HepG2 (cell line): ENCODE measurements at regions not wholly inside any gene's neighbourhood (a gene's known extent, or its start where the extent isn't known, plus 50 kb on each side); places are given as distances from the start of the nearest gene placed in this dataset.

Experiments
- ATAC-seq: fragments of 200-7000 bp; cut with Tn5 transposase; 3 replicates; pipeline ENCODE4 v1.9.1; 2020; ENCODE audit warnings: mild to moderate bottlenecking, moderate library complexity
- BruUV-seq: library from RNA; stranded (reverse); fragments of 400-500 nt; replicated peaks from 2 replicates; lab custom pipeline; 2021; lab: Mats Ljungman, UMichigan
- CTCF ChIA-PET: fragments of 300-600 bp; formaldehyde crosslinking; extraction: SDS; loops from one replicate; lab custom pipeline; 2021; ENCODE audit warnings: low total read pairs, inconsistent platforms, low intra/inter-chr PET ratio; lab: Yijun Ruan, JAX
- POLR2A ChIA-PET: fragments of 350-600 bp; sonication (Branson Sonifier 250); formaldehyde crosslinking; loops from one replicate; lab custom pipeline; 2020; ENCODE audit warnings: antibody characterized with exemption, inconsistent platforms; lab: Yijun Ruan, JAX
- DNase-seq: peaks from one replicate; pipeline ENCODE4 v3.0.0-alpha.2; 2015; ENCODE audit warnings: low spot score
- FAIRE-seq: peaks from 3 replicates; lab custom pipeline; 2011; peaks lifted over from hg19 to GRCh38; lab: Jason Lieb, UNC
- H2AFZ ChIP-seq: one replicate; pipeline ENCODE4 v1.6.1; 2011; ENCODE audit warnings: low read length, inconsistent platforms
- H3K27ac ChIP-seq: fragments of 300-600 bp; 3 replicates; pipeline ENCODE4 v1.8.0; 2011; ENCODE audit warnings: mixed run types, mild to moderate bottlenecking, mixed read lengths, low read length, inconsistent platforms; ENCODE audit not compliant: insufficient read depth; ENCODE audit errors: extremely low read length
- H3K27me3 ChIP-seq, 2 experiments: fragments of 200-600 bp in 1 of 2; 2 replicates in 1 of 2; 3 replicates in 1 of 2; pipeline versions ENCODE4 v1.6.0 to v1.8.0; 2011; ENCODE audit warnings: low read length in 2 of 2, mild to moderate bottlenecking in 2 of 2, moderate library complexity in 2 of 2, inconsistent platforms in 1 of 2; ENCODE audit not compliant: insufficient read depth in 2 of 2, control insufficient read depth in 1 of 2
- H3K36me3 ChIP-seq, 2 experiments: fragments of 200-600 bp in 1 of 2; replicated peaks in 1 of 2; 2 replicates in 1 of 2; 3 replicates in 1 of 2; pipeline versions ENCODE4 v1.5.1 to v1.8.0; 2011; ENCODE audit warnings: low read length in 2 of 2, inconsistent platforms in 1 of 2; ENCODE audit not compliant: insufficient read depth in 2 of 2, control insufficient read depth in 1 of 2
- H3K4me1 ChIP-seq: 2 replicates; pipeline ENCODE4 v1.5.1; 2012; ENCODE audit warnings: low read length, inconsistent platforms; ENCODE audit not compliant: insufficient read depth
- H3K4me2 ChIP-seq: 2 replicates; pipeline ENCODE4 v1.6.0; 2011; ENCODE audit warnings: low read depth, low read length, inconsistent platforms
- H3K4me3 ChIP-seq, 3 experiments: fragments of 200-600 bp in 1 of 3; sonication (generic), shearing (Covaris generic) in 1 of 3; replicated peaks in 1 of 3; 2 replicates each; pipeline ENCODE4 v1.5.1; 2011 to 2016; ENCODE audit warnings: low read length in 3 of 3, inconsistent platforms in 2 of 3, low read depth in 2 of 3, mild to moderate bottlenecking in 2 of 3, control low read depth in 1 of 3, mixed read lengths in 1 of 3; ENCODE audit not compliant: insufficient read depth in 1 of 3
- H3K79me2 ChIP-seq: one replicate; pipeline ENCODE4 v1.6.1; 2011; ENCODE audit warnings: low read length, inconsistent platforms; ENCODE audit not compliant: insufficient read depth
- H3K9ac ChIP-seq: 2 replicates; pipeline ENCODE4 v1.6.0; 2011; ENCODE audit warnings: mild to moderate bottlenecking, low read depth, low read length, inconsistent platforms; ENCODE audit not compliant: insufficient read depth
- H3K9me3 ChIP-seq: 2 replicates; pipeline ENCODE4 v1.5.1; 2012; ENCODE audit warnings: mild to moderate bottlenecking, low read length
- H4K20me1 ChIP-seq: 2 replicates; pipeline ENCODE4 v1.6.0; 2011; ENCODE audit warnings: inconsistent platforms, mild to moderate bottlenecking, low read length, moderate library complexity; ENCODE audit not compliant: insufficient read depth
- FOSL2 ChIP-seq: sonication (generic); formaldehyde crosslinking; IDR thresholded peaks from 2 replicates; pipeline ENCODE4 v1.4.0; 2020; ENCODE audit warnings: missing genetic modification reagents
- ISL2 ChIP-seq: sonication (generic); formaldehyde crosslinking; IDR thresholded peaks from 2 replicates; pipeline ENCODE4 v1.5.0; 2020; ENCODE audit warnings: missing genetic modification reagents
- POLR2G ChIP-seq: fragments of 200-400 bp; formaldehyde crosslinking; IDR thresholded peaks from 2 replicates; pipeline ENCODE4 v1.6.1; 2018; ENCODE audit warnings: mild to moderate bottlenecking, low read depth, low read length, moderate library complexity
- SIN3A ChIP-seq: IDR thresholded peaks from 2 replicates; pipeline ENCODE4 v1.6.1; 2011; ENCODE audit warnings: low read depth, mild to moderate bottlenecking, control low read depth, low read length, borderline replicate concordance
- ZNF160 ChIP-seq: sonication (generic); formaldehyde crosslinking; IDR thresholded peaks from 2 replicates; pipeline ENCODE4 v1.8.0; 2022; ENCODE audit warnings: mild to moderate bottlenecking, inconsistent platforms, missing genetic modification reagents
- ZNF496 ChIP-seq: sonication (generic); formaldehyde crosslinking; IDR thresholded peaks from 2 replicates; pipeline ENCODE4 v1.8.1; 2023; ENCODE audit warnings: mild to moderate bottlenecking, moderate library complexity, missing genetic modification reagents; ENCODE audit not compliant: insufficient replicate concordance
- ZNF747 ChIP-seq: sonication (generic); formaldehyde crosslinking; IDR thresholded peaks from 2 replicates; pipeline ENCODE4 v1.8.1; 2023; ENCODE audit warnings: missing genetic modification reagents, mild to moderate bottlenecking, borderline replicate concordance
- WGBS: methylation state at CpG from one replicate; pipeline ENCODE4 v1.1.6; 2017; ENCODE audit warnings: low lambda C conversion rate; 5-methylcytosine and 5-hydroxymethylcytosine counted together
- in situ Hi-C: cut with HindIII; loops from 2 replicates; pipeline ENCODE4 v1.10.0; 2017; ENCODE audit warnings: low pct_unique_long_range_greater_than_20kb; ENCODE audit not compliant: extremely low pct_ligation_motif_present
- intact Hi-C: fragments of 100-400 bp; cut with micrococcal nuclease; formaldehyde crosslinking; loops from one replicate; pipeline ENCODE4 v1.10.0; 2022; ENCODE audit not compliant: unreplicated experiment
- TF ChIP-seq, protein P1 (sequence below): sonication (generic); formaldehyde crosslinking; IDR thresholded peaks from 2 replicates; pipeline ENCODE4 v1.4.0; 2020; ENCODE audit warnings: missing genetic modification reagents
- TF ChIP-seq, protein P2 (sequence below): sonication (generic); formaldehyde crosslinking; IDR thresholded peaks from 2 replicates; pipeline ENCODE4 v1.5.0; 2020; ENCODE audit warnings: mild to moderate bottlenecking, missing genetic modification reagents

DNA sequence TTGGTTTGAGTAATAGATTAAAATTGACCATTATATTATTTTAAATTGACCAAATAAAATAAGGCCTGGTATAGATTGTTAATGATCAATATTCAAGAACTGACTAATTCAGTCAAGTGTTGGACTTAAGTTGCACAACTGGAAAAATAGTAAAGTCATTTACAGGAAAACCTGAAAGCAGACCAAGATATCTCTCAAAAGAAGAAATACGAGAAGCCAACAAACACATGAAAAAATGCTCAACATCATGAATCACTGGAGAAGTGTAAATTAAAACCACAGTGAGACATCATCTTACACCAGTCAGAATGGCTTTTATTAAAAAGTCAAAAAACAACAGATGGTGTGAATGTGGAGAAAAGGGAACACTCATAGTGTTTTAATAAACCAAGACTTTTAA lies 80.4 kb upstream of the MALRD1 start:
- Histone ChIP-seq H4K20me1 (no peaks in the 10 kb centered on the region), H3K27ac (no peak overlapping the region), H3K9ac (no peak overlapping the region), H2AFZ (no peak overlapping the region), H3K36me3 (no peaks in the 10 kb centered on the region), H3K79me2 (no peaks in the 10 kb centered on the region), H3K4me1 (no peaks in the 10 kb centered on the region), H3K4me3 (no peak overlapping the region), H3K27me3 (no peaks in the 10 kb centered on the region), H3K9me3 (peaks cover 37% of the 10 kb centered on the region), H3K4me2 (no peak overlapping the region)
- TF ChIP-seq ZNF747 (no peak), SIN3A (no peak), ZNF160 (CRISPR knock-in tag) (no peak), POLR2G (no peak), FOSL2 (no peak), ZNF496 (CRISPR knock-in tag) (no peak), ISL2 (CRISPR knock-in tag) (no peak)
- TF ChIP-seq, protein P1, sequence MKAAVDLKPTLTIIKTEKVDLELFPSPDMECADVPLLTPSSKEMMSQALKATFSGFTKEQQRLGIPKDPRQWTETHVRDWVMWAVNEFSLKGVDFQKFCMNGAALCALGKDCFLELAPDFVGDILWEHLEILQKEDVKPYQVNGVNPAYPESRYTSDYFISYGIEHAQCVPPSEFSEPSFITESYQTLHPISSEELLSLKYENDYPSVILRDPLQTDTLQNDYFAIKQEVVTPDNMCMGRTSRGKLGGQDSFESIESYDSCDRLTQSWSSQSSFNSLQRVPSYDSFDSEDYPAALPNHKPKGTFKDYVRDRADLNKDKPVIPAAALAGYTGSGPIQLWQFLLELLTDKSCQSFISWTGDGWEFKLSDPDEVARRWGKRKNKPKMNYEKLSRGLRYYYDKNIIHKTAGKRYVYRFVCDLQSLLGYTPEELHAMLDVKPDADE: no peak
- TF ChIP-seq, protein P2, sequence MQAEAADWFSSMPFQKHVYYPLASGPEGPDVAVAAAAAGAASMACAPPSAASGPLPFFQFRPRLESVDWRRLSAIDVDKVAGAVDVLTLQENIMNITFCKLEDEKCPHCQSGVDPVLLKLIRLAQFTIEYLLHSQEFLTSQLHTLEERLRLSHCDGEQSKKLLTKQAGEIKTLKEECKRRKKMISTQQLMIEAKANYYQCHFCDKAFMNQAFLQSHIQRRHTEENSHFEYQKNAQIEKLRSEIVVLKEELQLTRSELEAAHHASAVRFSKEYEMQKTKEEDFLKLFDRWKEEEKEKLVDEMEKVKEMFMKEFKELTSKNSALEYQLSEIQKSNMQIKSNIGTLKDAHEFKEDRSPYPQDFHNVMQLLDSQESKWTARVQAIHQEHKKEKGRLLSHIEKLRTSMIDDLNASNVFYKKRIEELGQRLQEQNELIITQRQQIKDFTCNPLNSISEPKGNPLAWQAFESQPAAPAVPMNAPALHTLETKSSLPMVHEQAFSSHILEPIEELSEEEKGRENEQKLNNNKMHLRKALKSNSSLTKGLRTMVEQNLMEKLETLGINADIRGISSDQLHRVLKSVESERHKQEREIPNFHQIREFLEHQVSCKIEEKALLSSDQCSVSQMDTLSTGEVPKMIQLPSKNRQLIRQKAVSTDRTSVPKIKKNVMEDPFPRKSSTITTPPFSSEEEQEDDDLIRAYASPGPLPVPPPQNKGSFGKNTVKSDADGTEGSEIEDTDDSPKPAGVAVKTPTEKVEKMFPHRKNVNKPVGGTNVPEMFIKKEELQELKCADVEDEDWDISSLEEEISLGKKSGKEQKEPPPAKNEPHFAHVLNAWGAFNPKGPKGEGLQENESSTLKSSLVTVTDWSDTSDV (CRISPR knock-in tag): no peak
- CTCF ChIA-PET: no interaction called here
- POLR2A ChIA-PET: no interaction called here
- no peak for DNase-seq
- FAIRE-seq: no peak
- WGBS: 3% methylated on average over 1 of the region's 1 CpG
- BruUV-seq: no TSS peak
- no peak for ATAC-seq
- intact Hi-C loops (no loop called here), in situ Hi-C loops (no loop called here)
